DND-41 (cell line): ENCODE measurements at regions not wholly inside any gene's neighbourhood (a gene's known extent, or its start where the extent isn't known, plus 50 kb on each side); places are given as distances from the start of the nearest gene placed in this dataset.

Source experiments
- ATAC-seq: fragments of 200-7000 bp; cut with Tn5 transposase; 3 replicates; pipeline ENCODE4 v1.9.1; 2021; ENCODE audit warnings: low read depth; ENCODE audit not compliant: insufficient read depth
- DNase-seq: peaks from one replicate; pipeline ENCODE4 v3.0.0-alpha.2; 2020
- H2AFZ ChIP-seq: 2 replicates; pipeline ENCODE4 v1.6.0; 2012; ENCODE audit warnings: low read depth, low read length
- H3K27ac ChIP-seq: 2 replicates; pipeline ENCODE4 v1.5.1; 2012; ENCODE audit warnings: low read length, inconsistent platforms
- H3K27me3 ChIP-seq: fragments of 200-600 bp; sonication (generic); 2 replicates; pipeline ENCODE4 v1.6.0; 2012; ENCODE audit warnings: low read length, mild to moderate bottlenecking, inconsistent platforms; ENCODE audit not compliant: insufficient read depth, poor library complexity
- H3K36me3 ChIP-seq: 2 replicates; pipeline ENCODE4 v1.5.1; 2012; ENCODE audit warnings: low read length, inconsistent platforms; ENCODE audit not compliant: insufficient read depth
- H3K4me1 ChIP-seq: 2 replicates; pipeline ENCODE4 v1.5.1; 2012; ENCODE audit warnings: mild to moderate bottlenecking, low read length; ENCODE audit not compliant: insufficient read depth
- H3K4me2 ChIP-seq: 2 replicates; pipeline ENCODE4 v1.6.0; 2012; ENCODE audit warnings: mild to moderate bottlenecking, moderate library complexity, low read length, inconsistent platforms; ENCODE audit not compliant: insufficient read depth
- H3K4me3 ChIP-seq, 2 experiments: fragments of 200-600 bp in 1 of 2; shearing (Covaris generic) in 1 of 2; 2 replicates each; pipeline ENCODE4 v1.5.1; 2012 to 2016; ENCODE audit warnings: inconsistent platforms in 2 of 2, low read length in 2 of 2, mild to moderate bottlenecking in 2 of 2, low read depth in 1 of 2, moderate library complexity in 1 of 2
- H3K79me2 ChIP-seq: 2 replicates; pipeline ENCODE4 v1.6.0; 2012; ENCODE audit warnings: low read length, inconsistent platforms; ENCODE audit not compliant: insufficient read depth
- H3K9ac ChIP-seq: 2 replicates; pipeline ENCODE4 v1.6.0; 2012; ENCODE audit warnings: low read depth, mild to moderate bottlenecking, inconsistent platforms, low read length, moderate library complexity
- H3K9me3 ChIP-seq: 2 replicates; pipeline ENCODE4 v1.5.1; 2012; ENCODE audit warnings: low read length, moderate library complexity, mild to moderate bottlenecking, inconsistent platforms; ENCODE audit not compliant: insufficient read depth, severe bottlenecking
- H4K20me1 ChIP-seq: 2 replicates; pipeline ENCODE4 v1.6.0; 2012; ENCODE audit warnings: low read length; ENCODE audit not compliant: insufficient read depth
- CTCF ChIP-seq: IDR thresholded peaks from 2 replicates; pipeline ENCODE4 v1.5.1; 2012; ENCODE audit warnings: borderline replicate concordance, low read length, moderate library complexity, mild to moderate bottlenecking; ENCODE audit not compliant: poor library complexity, severe bottlenecking; ENCODE audit errors: extremely low read depth
- EZH2 ChIP-seq: IDR thresholded peaks from 3 replicates; pipeline ENCODE4 v1.6.1; 2012; ENCODE audit warnings: borderline replicate concordance, low read depth, mild to moderate bottlenecking, moderate library complexity, low read length, inconsistent platforms; ENCODE audit not compliant: severe bottlenecking

GRCh38 chr3:72594615-72595215 is 253.5 kb downstream of the SHQ1 start:
- Histone ChIP-seq H3K27me3 (no peaks in the 10 kb centered on the region), H3K9ac (no peak overlapping the region), H2AFZ (no peak overlapping the region), H3K79me2 (no peaks in the 10 kb centered on the region), H3K4me2 (no peak overlapping the region), H3K4me1 (no peaks in the 10 kb centered on the region), H3K4me3 (no peak overlapping the region), H3K27ac (no peak overlapping the region), H3K9me3 (no peaks in the 10 kb centered on the region), H4K20me1 (no peaks in the 10 kb centered on the region), H3K36me3 (no peaks in the 10 kb centered on the region)
- ATAC-seq (no peak), DNase-seq (no peak)
- TF ChIP-seq CTCF (no peak), EZH2 (no peak)

- DNase-seq (no peak), ATAC-seq (no peak)
- H3K4me2 ChIP-seq: no peak overlapping the region
- TF ChIP-seq EZH2: no peak
- no peak for TF ChIP-seq CTCF
- H3K4me1 ChIP-seq: no peaks in the 10 kb centered on the region
- H3K27ac ChIP-seq: no peak overlapping the region
- no peak overlapping the region for H3K4me3 ChIP-seq
- no peaks in the 10 kb centered on the region for H3K9me3 ChIP-seq
- no peaks in the 10 kb centered on the region for H3K27me3 ChIP-seq
- H3K79me2 ChIP-seq: no peaks in the 10 kb centered on the region
- no peaks in the 10 kb centered on the region for H4K20me1 ChIP-seq
- H3K9ac ChIP-seq: no peak overlapping the region
- no peak overlapping the region for H2AFZ ChIP-seq
- no peaks in the 10 kb centered on the region for H3K36me3 ChIP-seq
Measured at GRCh38 chr3:72593881-72594397, 254.3 kb downstream of the SHQ1 start.

- Histone ChIP-seq H3K9me3 (no peaks in the 10 kb centered on the region), H3K4me2 (no peak overlapping the region), H3K27me3 (no peaks in the 10 kb centered on the region), H3K9ac (no peak overlapping the region), H4K20me1 (no peaks in the 10 kb centered on the region), H3K36me3 (no peaks in the 10 kb centered on the region), H3K4me1 (no peaks in the 10 kb centered on the region), H2AFZ (no peak overlapping the region), H3K4me3 (no peak overlapping the region), H3K27ac (no peak overlapping the region), H3K79me2 (no peaks in the 10 kb centered on the region)
- no peak for TF ChIP-seq CTCF
- no peak for TF ChIP-seq EZH2
- no peak for ATAC-seq
- DNase-seq: no peak
Measured at GRCh38 chr3:72591522-72592421, 256.5 kb downstream of the SHQ1 start.
